ENCODE measurements at regions not wholly inside any gene's neighbourhood (a gene's known extent, or its start where the extent isn't known, plus 50 kb on each side); places are given as distances from the start of the nearest gene placed in this dataset.
"Not testable (repeated sequence)": the region's sequence is repeated elsewhere in the genome, so short reads cannot be mapped to it uniquely, and the experiment has no call there.

DNA sequence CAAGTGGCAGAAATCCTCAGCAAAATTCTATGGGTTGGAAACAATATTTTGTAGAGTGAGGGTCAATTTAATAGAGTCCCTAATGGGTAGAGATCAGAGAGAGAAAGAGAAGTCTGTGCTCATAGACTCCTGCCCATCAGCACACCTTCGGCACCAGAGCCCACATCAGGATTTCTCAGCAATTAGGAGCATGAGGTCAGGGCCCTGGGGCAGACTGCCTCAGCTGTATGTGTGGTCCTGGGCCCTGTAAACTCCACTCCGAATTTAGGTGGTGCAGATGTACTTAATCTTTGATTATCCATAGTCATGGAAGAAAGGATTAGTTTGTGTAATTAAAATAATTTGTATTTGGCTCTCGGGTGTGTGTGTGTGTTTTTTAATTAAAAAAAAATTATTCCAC lies 372.6 kb downstream of the AEBP2 start:
- no peak for DNase-seq (ENCODE audit: low read depth)
- no peak overlapping the region for H3K4me3 ChIP-seq (ENCODE audit: low read depth, low read length)
- TF ChIP-seq, protein P1, sequence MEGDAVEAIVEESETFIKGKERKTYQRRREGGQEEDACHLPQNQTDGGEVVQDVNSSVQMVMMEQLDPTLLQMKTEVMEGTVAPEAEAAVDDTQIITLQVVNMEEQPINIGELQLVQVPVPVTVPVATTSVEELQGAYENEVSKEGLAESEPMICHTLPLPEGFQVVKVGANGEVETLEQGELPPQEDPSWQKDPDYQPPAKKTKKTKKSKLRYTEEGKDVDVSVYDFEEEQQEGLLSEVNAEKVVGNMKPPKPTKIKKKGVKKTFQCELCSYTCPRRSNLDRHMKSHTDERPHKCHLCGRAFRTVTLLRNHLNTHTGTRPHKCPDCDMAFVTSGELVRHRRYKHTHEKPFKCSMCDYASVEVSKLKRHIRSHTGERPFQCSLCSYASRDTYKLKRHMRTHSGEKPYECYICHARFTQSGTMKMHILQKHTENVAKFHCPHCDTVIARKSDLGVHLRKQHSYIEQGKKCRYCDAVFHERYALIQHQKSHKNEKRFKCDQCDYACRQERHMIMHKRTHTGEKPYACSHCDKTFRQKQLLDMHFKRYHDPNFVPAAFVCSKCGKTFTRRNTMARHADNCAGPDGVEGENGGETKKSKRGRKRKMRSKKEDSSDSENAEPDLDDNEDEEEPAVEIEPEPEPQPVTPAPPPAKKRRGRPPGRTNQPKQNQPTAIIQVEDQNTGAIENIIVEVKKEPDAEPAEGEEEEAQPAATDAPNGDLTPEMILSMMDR (IDR thresholded peaks at IDR 0.05; ENCODE audit: insufficient read depth, low read depth, low read length) = no peak

DNA sequence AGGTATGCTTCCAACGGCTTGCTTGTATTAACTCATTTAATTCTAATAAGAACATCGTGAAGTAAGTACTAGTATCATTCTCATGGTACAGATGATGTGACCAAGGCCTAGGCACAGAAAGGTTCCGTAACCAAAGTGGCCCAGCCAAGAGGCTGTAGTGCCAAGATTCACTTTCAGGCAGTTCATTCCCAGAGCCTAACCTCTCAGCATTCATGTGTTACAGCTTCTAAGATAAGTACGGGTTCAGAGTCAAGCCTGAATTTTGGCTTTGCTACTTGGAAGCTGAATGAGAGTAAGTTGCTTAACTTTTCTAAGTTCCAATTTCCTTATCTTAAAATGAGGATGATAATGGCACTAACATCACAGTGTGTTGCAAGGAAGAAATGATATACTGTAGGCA lies 379.9 kb downstream of the AEBP2 start:
- no peak for DNase-seq (ENCODE audit: low read depth)
- TF ChIP-seq, protein P1 (IDR thresholded peaks at IDR 0.05; ENCODE audit: insufficient read depth, low read depth, low read length) = no peak

GRCh38 chr12:19822476-19822875 lies 383.2 kb downstream of the AEBP2 start:
- H3K4me3 ChIP-seq (ENCODE audit: low read depth, low read length) = no peak overlapping the region
- DNase-seq (ENCODE audit: low read depth) = no peak
- TF ChIP-seq, protein P1 (IDR thresholded peaks at IDR 0.05; ENCODE audit: insufficient read depth, low read depth, low read length) = no peak

More for the DNA sequence above, 379.9 kb downstream of the AEBP2 start:
- H3K4me3 ChIP-seq (ENCODE audit: low read depth, low read length) = no peak overlapping the region

- H3K4me3 ChIP-seq (ENCODE audit: low read depth, low read length); DNase-seq (ENCODE audit: low read depth): not testable (repeated sequence)
Observed at GRCh38 chr12:19823326-19823725, 384.0 kb downstream of the AEBP2 start.

DNA sequence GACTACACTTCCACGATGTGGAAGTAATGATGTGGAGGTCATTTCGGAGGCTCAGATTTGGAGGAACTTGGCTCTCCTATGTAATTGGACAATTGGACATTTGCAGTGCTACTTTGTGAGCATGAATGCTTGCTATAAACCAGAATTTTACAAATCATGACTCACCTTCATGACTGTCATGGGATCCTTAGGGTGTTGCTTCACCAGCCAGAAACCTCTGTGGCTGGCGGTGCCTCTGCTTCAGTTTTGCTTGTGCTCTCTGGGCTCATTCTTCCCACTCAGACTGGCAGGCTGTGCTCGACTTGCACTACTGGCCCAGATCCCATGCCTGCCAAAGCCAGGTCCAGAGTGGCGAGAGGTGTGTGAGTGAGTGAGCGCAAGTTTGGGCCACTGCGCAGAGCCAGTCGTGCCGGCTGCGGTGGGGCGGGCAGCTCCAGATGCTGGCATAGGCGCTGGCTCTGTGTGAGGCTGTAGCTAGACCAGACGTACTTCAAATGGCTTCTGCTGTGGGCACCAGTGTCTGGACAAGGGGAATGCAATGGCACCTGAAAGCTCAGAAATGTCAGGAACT lies 387.8 kb downstream of the AEBP2 start:
- DNase-seq (ENCODE audit: low read depth) = peak; percentile 39
- no peak overlapping the region for H3K4me3 ChIP-seq (ENCODE audit: low read depth, low read length)
- TF ChIP-seq, protein P1 (IDR thresholded peaks at IDR 0.05; ENCODE audit: insufficient read depth, low read depth, low read length) = no peak

- peak; percentile 42 for DNase-seq (ENCODE audit: low read depth)
- H3K4me3 ChIP-seq (ENCODE audit: low read depth, low read length) = no peak overlapping the region
- TF ChIP-seq, protein P1 (IDR thresholded peaks at IDR 0.05; ENCODE audit: insufficient read depth, low read depth, low read length) = no peak
Observed at GRCh38 chr12:19829100-19829853, 390.0 kb downstream of the AEBP2 start.

GRCh38 chr12:19830446-19830845 lies 391.2 kb downstream of the AEBP2 start:
- TF ChIP-seq, protein P1 (IDR thresholded peaks at IDR 0.05; ENCODE audit: insufficient read depth, low read depth, low read length) = no peak
- peak; percentile 61 for DNase-seq (ENCODE audit: low read depth)
- H3K4me3 ChIP-seq (ENCODE audit: low read depth, low read length) = no peak overlapping the region

Measured in fibroblast of villous mesenchyme (primary cell).